ENCODE measurements at regions not wholly inside any gene's neighbourhood (a gene's known extent, or its start where the extent isn't known, plus 50 kb on each side); places are given as distances from the start of the nearest gene placed in this dataset.

DNA sequence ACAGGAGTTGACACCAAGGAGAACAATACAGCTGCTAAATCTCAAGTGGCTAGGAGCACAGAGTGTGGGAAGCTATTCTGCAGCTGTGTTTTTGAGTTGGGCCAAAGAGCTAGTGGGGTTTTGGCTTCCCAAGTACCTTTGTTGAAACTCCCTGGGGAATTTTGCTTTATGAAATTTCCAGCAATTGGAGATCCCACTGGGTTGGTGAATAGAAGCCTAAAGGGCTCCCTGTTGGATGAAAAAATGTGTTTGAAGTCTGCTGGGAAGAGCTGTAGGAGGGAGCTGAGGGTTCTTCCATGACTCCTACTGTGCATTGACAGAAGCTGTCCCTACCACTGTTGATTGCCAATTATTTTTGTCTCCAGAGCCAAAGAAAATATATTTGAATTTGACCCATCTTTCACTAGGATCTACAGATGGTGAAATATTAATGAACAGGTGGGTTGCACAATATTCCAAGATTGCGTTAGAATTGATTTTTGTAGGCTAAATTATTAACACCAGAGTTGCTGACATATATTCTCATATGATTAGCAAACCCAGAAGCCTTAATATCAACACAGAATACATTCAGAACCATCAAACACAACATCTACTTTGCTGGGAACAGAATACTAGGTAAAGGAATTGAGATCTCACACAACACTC lies 95.4 kb upstream of the CYP1B1 start:
- TF ChIP-seq EZH2phosphoT487 (IDR thresholded peaks at IDR 0.05; ENCODE audit: borderline replicate concordance), result no peak
- no peak for TF ChIP-seq CTCF (conservative IDR thresholded peaks at IDR 0.05; ENCODE audit: low read length)

All from Loucy (cell line).